ENCODE measurements at regions not wholly inside any gene's neighbourhood (a gene's known extent, or its start where the extent isn't known, plus 50 kb on each side); places are given as distances from the start of the nearest gene placed in this dataset.

- in situ Hi-C loops (cut with HindIII; ENCODE audit: low sequenced_read_pairs), result no loop called here
Observed at GRCh38 chr4:28709891-28710290, 1849.2 kb downstream of the STIM2 start.

- in situ Hi-C loops (cut with HindIII; ENCODE audit: low sequenced_read_pairs), result no loop called here
Observed at GRCh38 chr4:28723371-28723770, 1862.7 kb downstream of the STIM2 start.

DNA sequence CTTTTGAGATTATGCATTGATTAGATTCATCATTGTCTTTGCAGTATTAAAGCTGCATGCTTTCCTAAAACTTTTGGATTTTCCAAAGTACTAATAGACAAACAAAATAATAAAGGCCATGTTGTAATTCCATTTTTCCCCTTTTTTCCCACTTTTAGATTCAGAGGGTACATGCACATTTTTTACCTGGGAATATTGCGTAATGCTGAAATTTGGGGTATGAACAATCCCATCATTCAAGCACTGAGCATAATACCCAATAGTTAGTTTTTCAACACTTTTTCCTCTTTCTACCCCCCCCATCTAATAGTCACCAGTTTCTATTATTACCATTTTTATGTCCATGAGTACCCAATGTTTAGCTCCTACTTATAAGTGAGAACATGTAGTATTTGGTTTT is 1863.6 kb downstream of the STIM2 start:
- in situ Hi-C loops (cut with HindIII; ENCODE audit: low sequenced_read_pairs), result no loop called here

- in situ Hi-C loops (cut with HindIII; ENCODE audit: low sequenced_read_pairs), result no loop called here
Observed at GRCh38 chr4:28730304-28730703, 1869.7 kb downstream of the STIM2 start.

DNA sequence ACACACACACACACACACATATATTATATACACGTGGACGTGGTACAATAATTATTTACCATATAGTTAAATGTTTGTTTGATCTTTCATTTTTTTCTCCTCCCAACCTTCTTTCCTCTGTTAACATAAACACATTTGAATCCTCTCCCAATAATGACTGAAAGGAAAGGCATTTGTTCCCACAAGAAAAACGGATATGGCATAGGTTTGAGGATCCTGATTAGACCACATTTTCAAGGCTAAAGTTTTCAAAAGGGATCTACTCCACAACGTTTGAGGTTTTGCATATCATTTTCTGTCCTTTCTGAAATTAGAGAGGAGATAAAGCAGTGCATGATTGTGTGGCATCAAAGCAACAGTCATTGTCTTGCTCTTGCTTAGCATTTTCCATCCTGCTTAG is 1883.4 kb downstream of the STIM2 start:
- in situ Hi-C loops (cut with HindIII; ENCODE audit: low sequenced_read_pairs), result no loop called here

DNA sequence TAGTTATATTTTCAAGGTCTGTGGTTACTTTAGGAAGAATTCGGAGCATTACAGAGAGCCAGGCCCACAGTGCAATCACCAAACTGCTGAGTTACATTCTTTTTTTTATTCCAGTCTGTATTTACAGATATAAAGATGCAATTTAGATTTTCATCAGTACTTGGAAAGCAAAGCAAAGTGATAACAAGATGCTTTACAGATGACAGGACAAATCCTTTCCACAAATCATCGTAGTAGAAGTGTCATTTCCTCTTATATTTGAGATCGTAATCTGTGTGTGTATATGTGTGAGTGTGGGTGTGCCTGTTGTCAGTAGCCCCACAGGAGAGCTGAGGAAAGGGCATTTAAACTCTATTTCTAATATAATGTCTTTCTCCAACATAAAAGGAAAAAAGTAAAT is 1893.7 kb downstream of the STIM2 start:
- in situ Hi-C loops (cut with HindIII; ENCODE audit: low sequenced_read_pairs), result no loop called here

GRCh38 chr4:28755081-28755480 is 1894.4 kb downstream of the STIM2 start:
- in situ Hi-C loops (cut with HindIII; ENCODE audit: low sequenced_read_pairs), result no loop called here

GRCh38 chr4:28759064-28759463 is 1898.4 kb downstream of the STIM2 start:
- in situ Hi-C loops (cut with HindIII; ENCODE audit: low sequenced_read_pairs), result no loop called here

GRCh38 chr4:28760003-28760402 is 1899.4 kb downstream of the STIM2 start:
- in situ Hi-C loops (cut with HindIII; ENCODE audit: low sequenced_read_pairs), result no loop called here

GRCh38 chr4:28772066-28772465 is 1911.4 kb downstream of the STIM2 start:
- in situ Hi-C loops (cut with HindIII; ENCODE audit: low sequenced_read_pairs), result no loop called here

- in situ Hi-C loops (cut with HindIII; ENCODE audit: low sequenced_read_pairs), result no loop called here
Observed at GRCh38 chr4:28772788-28773187, 1912.1 kb downstream of the STIM2 start.

DNA sequence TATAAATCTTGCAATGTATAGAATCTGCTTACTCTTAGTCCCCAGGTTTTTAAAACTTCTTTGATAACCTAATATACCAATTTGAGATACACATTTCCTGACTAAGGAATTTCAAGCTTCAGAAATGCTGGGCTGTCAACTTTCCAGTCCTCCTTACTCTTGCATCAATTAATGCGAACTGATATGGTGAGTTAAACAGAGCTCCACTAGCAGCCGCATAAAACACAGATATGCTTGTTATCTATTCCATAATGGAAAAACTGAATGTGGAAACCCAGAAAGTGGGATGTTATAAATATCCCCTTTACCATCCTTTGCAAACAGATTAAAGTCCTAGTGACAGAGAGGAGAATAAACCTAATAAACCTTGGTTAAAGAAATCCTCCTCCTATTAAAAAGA is 1913.7 kb downstream of the STIM2 start:
- in situ Hi-C loops (cut with HindIII; ENCODE audit: low sequenced_read_pairs), result no loop called here

DNA sequence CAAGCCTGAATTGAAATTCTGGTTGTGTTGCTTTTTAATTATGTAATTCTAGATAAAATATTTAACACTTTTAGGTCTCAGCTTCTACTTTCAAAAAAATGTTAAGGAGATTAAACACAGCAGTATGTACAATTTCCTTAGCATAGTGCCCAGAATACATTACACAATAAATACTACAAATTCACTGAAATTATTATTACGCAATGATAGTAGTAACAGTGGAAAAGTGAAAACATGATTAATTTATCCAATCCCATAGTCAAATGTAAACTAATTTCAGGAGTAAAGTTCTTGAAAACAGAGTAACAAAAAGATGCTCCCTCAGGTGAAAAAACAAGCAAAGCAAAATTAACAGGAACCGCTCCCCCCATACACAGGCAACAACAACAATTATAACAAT is 1915.4 kb downstream of the STIM2 start:
- in situ Hi-C loops (cut with HindIII; ENCODE audit: low sequenced_read_pairs), result no loop called here

DNA sequence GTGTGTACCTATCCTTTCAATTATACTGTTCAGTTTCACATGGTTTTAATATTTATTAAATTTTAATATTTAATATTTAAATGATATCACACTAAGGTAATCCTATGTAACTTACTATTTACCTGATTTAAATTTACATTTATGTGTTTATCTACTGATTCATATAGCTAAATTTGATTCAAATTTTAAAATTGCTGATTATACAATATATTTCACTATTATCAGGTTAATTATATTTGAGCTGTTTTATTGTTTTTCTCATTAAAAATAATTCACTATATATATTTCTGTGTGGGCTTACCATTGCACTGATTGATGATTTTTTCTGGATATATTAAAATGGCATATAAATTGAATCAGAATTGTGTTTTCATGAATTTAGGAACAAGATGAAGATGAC is 1923.5 kb downstream of the STIM2 start:
- in situ Hi-C loops (cut with HindIII; ENCODE audit: low sequenced_read_pairs), result loop anchor here (5.0 kb wide), 1 partner anchor 47 kb away; no protein-coding TSS in a partner anchor

GRCh38 chr4:28787947-28788346 is 1927.3 kb downstream of the STIM2 start:
- in situ Hi-C loops (cut with HindIII; ENCODE audit: low sequenced_read_pairs), result loop anchor here (5.0 kb wide), 1 partner anchor 44 kb away; no protein-coding TSS in a partner anchor

- in situ Hi-C loops (cut with HindIII; ENCODE audit: low sequenced_read_pairs), result loop anchor here (5.0 kb wide), 1 partner anchor 43 kb away; no protein-coding TSS in a partner anchor
Observed at GRCh38 chr4:28788929-28789490, 1928.4 kb downstream of the STIM2 start.

DNA sequence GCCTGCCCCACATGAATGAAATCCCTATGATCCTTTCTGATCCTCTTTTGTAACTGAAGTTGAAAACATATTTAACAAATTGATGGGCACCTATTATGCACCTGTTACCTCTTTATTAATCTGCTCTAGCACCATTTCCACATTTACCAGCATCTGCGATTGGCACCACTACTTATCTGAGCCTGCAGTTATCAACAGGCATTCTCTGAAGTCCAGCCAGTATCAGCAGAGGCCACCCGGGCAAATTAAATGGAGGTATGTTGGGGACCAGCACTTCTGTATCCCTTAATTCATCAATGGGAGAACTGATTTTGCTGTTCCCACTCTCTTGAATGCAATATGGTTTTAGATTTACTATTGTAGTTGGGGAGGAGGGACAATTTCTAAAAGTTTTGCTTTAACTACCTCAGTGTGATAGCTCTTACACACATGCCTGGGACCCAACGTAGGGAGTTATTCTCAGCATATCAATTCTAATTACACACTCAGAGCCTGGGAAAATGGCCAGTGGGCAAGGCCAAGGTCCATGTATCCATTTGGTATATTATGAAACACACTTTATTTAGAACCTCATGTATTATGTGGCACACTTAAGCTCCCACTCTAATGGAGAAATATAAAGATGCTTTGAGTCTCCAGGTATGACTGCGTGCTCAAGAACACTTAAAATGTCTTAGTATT is 1927.1 kb upstream of the PCDH7 start:
- in situ Hi-C loops (cut with HindIII; ENCODE audit: low sequenced_read_pairs), result no loop called here

- in situ Hi-C loops (cut with HindIII; ENCODE audit: low sequenced_read_pairs), result no loop called here
Observed at GRCh38 chr4:28799696-28800095, 1920.5 kb upstream of the PCDH7 start.

DNA sequence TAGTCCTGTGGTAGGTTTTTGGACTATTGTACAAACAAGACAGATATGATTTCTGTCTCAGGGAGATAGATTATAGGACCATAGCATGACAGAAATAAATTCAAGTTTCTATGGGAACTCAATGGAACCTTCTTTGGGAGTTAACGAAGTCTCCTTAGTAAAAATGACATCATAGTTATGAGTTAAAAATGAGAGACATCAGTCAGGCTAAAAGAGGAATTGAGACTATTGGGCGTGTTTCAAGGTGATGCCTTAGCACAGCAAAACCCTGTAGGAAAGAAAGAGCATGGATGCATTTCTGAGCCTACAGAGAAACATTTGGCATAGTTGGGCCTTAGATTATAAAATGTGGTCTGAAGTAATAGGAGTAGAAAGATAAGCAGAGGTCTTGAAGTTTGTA is 1909.1 kb upstream of the PCDH7 start:
- in situ Hi-C loops (cut with HindIII; ENCODE audit: low sequenced_read_pairs), result no loop called here

DNA sequence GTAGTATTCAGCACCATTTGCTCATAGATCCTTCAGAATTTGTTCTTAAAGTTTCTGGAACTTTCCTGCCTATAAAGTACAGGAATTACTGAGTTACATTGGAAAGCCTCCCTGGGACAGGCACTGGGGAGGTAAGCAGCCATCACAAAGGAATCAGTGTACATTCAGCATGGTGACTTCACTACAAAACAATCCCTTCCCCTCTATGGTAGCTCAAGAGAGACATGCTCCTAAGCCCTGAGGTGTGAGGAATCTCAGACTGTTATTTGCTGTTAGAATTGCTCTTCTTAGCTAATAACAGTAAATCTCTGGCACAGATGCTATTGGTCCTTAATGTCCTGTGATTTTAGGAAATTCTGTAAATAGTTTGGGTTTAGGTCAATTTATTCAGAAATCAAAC is 1898.0 kb upstream of the PCDH7 start:
- in situ Hi-C loops (cut with HindIII; ENCODE audit: low sequenced_read_pairs), result no loop called here

DNA sequence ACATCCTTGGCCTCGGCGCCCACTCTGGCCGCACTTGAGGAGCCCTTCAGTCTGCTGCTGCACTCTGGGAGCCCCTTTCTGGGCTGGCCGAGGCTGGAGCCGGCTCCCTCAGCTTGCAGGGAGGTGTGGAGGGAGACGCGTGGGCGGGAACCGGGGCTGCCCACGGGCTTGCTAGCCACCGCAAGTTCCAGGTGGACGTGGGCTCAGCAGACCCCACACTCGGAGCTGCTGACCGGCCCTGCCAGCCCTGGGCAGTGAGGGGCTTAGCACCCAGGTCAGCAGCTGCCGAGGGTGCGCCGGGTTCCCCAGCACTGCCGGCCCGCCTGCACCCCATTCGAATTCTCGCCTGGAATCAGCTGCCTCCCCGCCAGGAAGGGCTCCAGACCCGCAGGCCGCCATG is 1892.3 kb upstream of the PCDH7 start:
- in situ Hi-C loops (cut with HindIII; ENCODE audit: low sequenced_read_pairs), result no loop called here

DNA sequence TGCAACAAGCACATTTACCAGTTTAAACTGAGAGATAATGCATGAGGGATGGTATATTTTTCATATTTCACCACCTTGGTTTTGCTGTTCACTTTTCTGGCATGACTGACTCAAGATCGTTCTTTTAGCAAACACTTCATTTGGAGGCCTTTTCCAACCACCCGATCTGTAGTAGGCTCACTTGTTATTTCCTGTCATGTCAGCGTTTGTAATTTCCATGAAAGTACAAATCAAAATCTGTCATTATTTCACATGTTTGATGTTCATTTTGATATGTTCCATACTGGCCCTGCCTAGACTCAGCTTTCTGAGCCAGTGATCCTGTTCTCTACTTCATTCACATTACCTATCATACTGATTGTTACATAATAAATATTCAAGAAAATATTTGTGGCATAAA is 1888.3 kb upstream of the PCDH7 start:
- in situ Hi-C loops (cut with HindIII; ENCODE audit: low sequenced_read_pairs), result loop anchor here (5.0 kb wide), 1 partner anchor 45 kb away; no protein-coding TSS in a partner anchor

DNA sequence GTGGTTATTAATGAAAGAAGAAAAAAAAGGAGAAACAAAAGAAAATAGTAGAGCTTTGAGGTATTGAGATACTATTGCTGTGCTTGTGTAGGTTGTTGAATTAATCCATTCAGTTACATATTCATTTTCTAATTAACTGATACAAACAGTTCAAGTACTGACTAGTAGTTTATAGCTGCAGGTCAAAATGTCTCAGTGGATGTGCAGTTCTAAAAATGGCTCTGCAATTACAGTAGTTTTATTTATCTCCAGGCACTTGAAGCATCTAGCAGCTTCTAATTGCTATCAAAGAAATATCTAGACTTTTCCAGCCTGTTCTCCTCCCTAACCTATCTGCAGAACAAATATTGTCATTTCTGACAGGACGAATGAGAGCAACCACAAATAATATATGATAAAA is 1887.7 kb upstream of the PCDH7 start:
- in situ Hi-C loops (cut with HindIII; ENCODE audit: low sequenced_read_pairs), result loop anchor here (5.0 kb wide), 1 partner anchor 45 kb away; no protein-coding TSS in a partner anchor

All from endothelial cell of hepatic sinusoid (primary cell).